Breast epithelium (tissue), 3 donors: ENCODE measurements at regions not wholly inside any gene's neighbourhood (a gene's known extent, or its start where the extent isn't known, plus 50 kb on each side); places are given as distances from the start of the nearest gene placed in this dataset.

Source experiments
- CTCF ChIP-seq, 3 donors: fragments of 450-650 bp; IDR thresholded peaks; one replicate each; pipeline ENCODE4 v1.5.1; 2016 to 2017; ENCODE audit warnings: antibody characterized with exemption in 3 of 3, mild to moderate bottlenecking in 3 of 3, moderate library complexity in 3 of 3
- POLR2A ChIP-seq: fragments of 450-650 bp; IDR thresholded peaks from one replicate; pipeline ENCODE4 v1.6.1; 2016; ENCODE audit warnings: antibody characterized with exemption, mild to moderate bottlenecking, moderate library complexity
- POLR2AphosphoS5 ChIP-seq, 3 donors: sonication (generic); formaldehyde crosslinking; IDR thresholded peaks; one replicate each; pipeline ENCODE4 v1.6.1; 2017; ENCODE audit warnings: antibody characterized with exemption in 3 of 3

DNA sequence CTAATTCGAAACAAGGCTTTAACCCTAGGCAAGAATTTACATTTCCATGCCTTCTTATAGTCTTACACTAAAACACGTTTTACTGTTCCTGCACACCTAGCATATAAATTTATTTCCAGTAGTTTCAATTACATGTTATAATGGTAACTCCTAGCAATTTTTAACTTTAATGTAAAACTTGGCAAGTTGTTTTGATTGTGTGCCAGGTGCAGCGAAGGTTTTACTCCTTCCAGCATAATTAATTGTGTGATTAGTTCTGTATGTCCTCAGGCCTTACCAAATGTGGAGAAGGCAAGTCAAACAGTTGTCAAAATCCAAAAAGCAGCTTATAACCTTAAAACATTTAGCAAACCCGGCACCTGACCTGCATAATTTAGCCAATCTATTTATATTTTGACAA, 114.8 kb downstream of the KCNK1 start:
- TF ChIP-seq CTCF (IDR thresholded peaks at IDR 0.05) (no peak), POLR2A (no peak), POLR2AphosphoS5 (IDR thresholded peaks at IDR 0.05) (no peak)
